Neuronal stem cell (in vitro differentiated cells): ENCODE measurements at regions not wholly inside any gene's neighbourhood (a gene's known extent, or its start where the extent isn't known, plus 50 kb on each side); places are given as distances from the start of the nearest gene placed in this dataset.
A peak's percentile ranks its signal among the peaks of the same experiment; 100 is the strongest.

ENCODE experiments used
- DNase-seq: peaks from one replicate; pipeline ENCODE4 v3.0.0-alpha.2; 2013; ENCODE audit warnings: low spot score
- H2AFZ ChIP-seq: one replicate; pipeline ENCODE4 v1.6.1; 2013; ENCODE audit warnings: mild to moderate bottlenecking, low read length, inconsistent platforms
- H2AK5ac ChIP-seq: 2 replicates; pipeline ENCODE4 v1.6.1; 2013; ENCODE audit warnings: low read depth, mild to moderate bottlenecking, inconsistent platforms, low read length, moderate library complexity, mixed read lengths
- H2BK120ac ChIP-seq: 2 replicates; pipeline ENCODE4 v1.6.1; 2013; ENCODE audit warnings: low read depth, mild to moderate bottlenecking, inconsistent platforms, low read length, moderate library complexity, mixed read lengths
- H2BK12ac ChIP-seq: one replicate; pipeline ENCODE4 v1.6.1; 2013; ENCODE audit warnings: low read length, inconsistent platforms
- H2BK15ac ChIP-seq: 2 replicates; pipeline ENCODE4 v1.6.1; 2013; ENCODE audit warnings: mild to moderate bottlenecking, low read length, inconsistent platforms, mixed read lengths
- H2BK5ac ChIP-seq: one replicate; pipeline ENCODE4 v1.6.1; 2013; ENCODE audit warnings: inconsistent platforms, mild to moderate bottlenecking, low read length, moderate library complexity
- H3K14ac ChIP-seq: one replicate; pipeline ENCODE4 v1.6.1; 2013; ENCODE audit warnings: low read length, inconsistent platforms
- H3K18ac ChIP-seq: 2 replicates; pipeline ENCODE4 v1.6.1; 2013; ENCODE audit warnings: low read length, inconsistent platforms
- H3K23ac ChIP-seq: 2 replicates; pipeline ENCODE4 v1.6.1; 2013; ENCODE audit warnings: low read depth, mild to moderate bottlenecking, mixed read lengths, low read length, inconsistent platforms; ENCODE audit not compliant: poor library complexity
- H3K27ac ChIP-seq: replicated peaks from 3 replicates; pipeline ENCODE4 v1.5.1; 2013; ENCODE audit warnings: low read length, inconsistent platforms
- H3K27me3 ChIP-seq, 3 experiments: 2 replicates each; pipeline ENCODE4 v1.6.1; 2013; ENCODE audit warnings: low read length in 3 of 3, mild to moderate bottlenecking in 2 of 3, inconsistent platforms in 1 of 3, low read depth in 1 of 3, mixed read lengths in 1 of 3, moderate library complexity in 1 of 3; ENCODE audit not compliant: control insufficient read depth in 3 of 3, insufficient read depth in 3 of 3
- H3K36me3 ChIP-seq, 2 donors: replicated peaks in 1 of 2; 2 replicates each; pipeline ENCODE4 v1.6.1; 2013; ENCODE audit warnings: low read length in 2 of 2; ENCODE audit not compliant: control insufficient read depth in 2 of 2, insufficient read depth in 2 of 2
- H3K4ac ChIP-seq: 2 replicates; pipeline ENCODE4 v1.6.1; 2013; ENCODE audit warnings: inconsistent platforms, mild to moderate bottlenecking, low read length, moderate library complexity
- H3K4me1 ChIP-seq, 2 donors: 1 replicate in 1 of 2; 2 replicates in 1 of 2; pipeline ENCODE4 v1.6.1; 2013; ENCODE audit warnings: low read length in 2 of 2, low read depth in 1 of 2; ENCODE audit not compliant: control insufficient read depth in 2 of 2, insufficient read depth in 1 of 2
- H3K4me2 ChIP-seq: one replicate; pipeline ENCODE4 v1.6.1; 2013; ENCODE audit warnings: mild to moderate bottlenecking, low read length, inconsistent platforms; ENCODE audit not compliant: insufficient read depth, poor library complexity, severe bottlenecking
- H3K4me3 ChIP-seq, 2 donors: 2 replicates each; pipeline ENCODE4 v1.5.1; 2013; ENCODE audit warnings: low read length in 2 of 2, mild to moderate bottlenecking in 2 of 2, inconsistent platforms in 1 of 2, moderate library complexity in 1 of 2
- H3K79me1 ChIP-seq: one replicate; pipeline ENCODE4 v1.6.1; 2013; ENCODE audit warnings: low read depth, mild to moderate bottlenecking, inconsistent platforms, low read length, moderate library complexity
- H3K9ac ChIP-seq: one replicate; pipeline ENCODE4 v1.6.1; 2013; ENCODE audit warnings: mild to moderate bottlenecking, low read depth, low read length, inconsistent platforms; ENCODE audit not compliant: poor library complexity
- H3K9me3 ChIP-seq, 2 donors: replicated peaks in 1 of 2; 2 replicates each; pipeline versions ENCODE3 to v1.6.1; 2013; ENCODE audit warnings: low read length in 2 of 2, mild to moderate bottlenecking in 2 of 2, inconsistent platforms in 1 of 2, low read depth in 1 of 2, mixed read lengths in 1 of 2, moderate library complexity in 1 of 2; ENCODE audit not compliant: control insufficient read depth in 2 of 2, insufficient read depth in 1 of 2
- H4K8ac ChIP-seq: one replicate; pipeline ENCODE4 v1.6.1; 2013; ENCODE audit warnings: low read depth, mild to moderate bottlenecking, inconsistent platforms, low read length, moderate library complexity
- H4K91ac ChIP-seq: one replicate; pipeline ENCODE4 v1.6.1; 2013; ENCODE audit warnings: low read length, low read depth, mild to moderate bottlenecking, inconsistent platforms; ENCODE audit not compliant: poor library complexity
- whole genome bisulfite sequencing, 2 donors: extraction: QIAGEN DNeasy Blood & Tissue Kit; methylation state at CpG; one replicate each; pipeline ENCODE4 v1.1.7; 2013; ENCODE audit warnings: missing lambda C conversion rate in 2 of 2, mixed read lengths in 1 of 2; ENCODE audit not compliant: insufficient read length in 2 of 2, insufficient replicate concordance in 1 of 2; ENCODE audit errors: extremely low coverage in 2 of 2; 5-methylcytosine and 5-hydroxymethylcytosine counted together

DNA sequence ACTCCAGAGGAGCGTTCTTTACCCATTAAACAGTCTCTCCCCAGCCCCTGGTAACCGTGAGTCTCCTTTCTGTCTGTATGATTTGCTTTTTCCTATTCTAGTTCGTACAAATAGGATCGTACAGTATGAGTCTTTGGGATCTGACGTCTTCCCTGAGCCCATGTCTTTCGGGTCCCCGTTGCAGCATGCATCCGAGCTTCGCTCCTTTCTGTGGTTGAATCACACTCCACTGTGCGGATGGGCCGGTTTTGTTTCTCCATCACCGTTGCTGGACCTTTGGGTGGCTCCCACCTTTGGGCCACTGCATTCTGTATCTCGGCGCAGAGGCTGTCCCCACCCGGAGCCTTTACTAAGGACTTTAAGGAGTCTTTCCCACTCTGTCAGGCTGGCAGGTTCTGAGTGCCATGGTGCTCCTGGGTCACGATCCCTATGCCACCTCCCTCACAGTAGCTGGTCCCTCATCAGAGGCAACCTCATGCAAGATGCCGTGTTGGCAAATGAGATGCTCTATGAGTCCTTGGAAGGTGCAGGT, 145.7 kb upstream of the COL5A1 start:
- Histone ChIP-seq H3K4ac (no peak overlapping the region), H2BK12ac (no peak overlapping the region), H2BK120ac (no peak overlapping the region), H3K4me2 (no peak overlapping the region), H3K14ac (peak overlapping the region; percentile 90), H2AK5ac (peak overlapping the region; percentile 57), H3K18ac (peak overlapping the region; percentile 2), H3K79me1 (no peaks in the 10 kb centered on the region), H3K36me3 (no peaks in the 10 kb centered on the region), H4K91ac (no peak overlapping the region), H3K4me1 (peaks cover 0 to 12% of the 10 kb centered on the region in 2 donors), H3K27me3 (peaks cover under 1 to 6% (median 5%) of the 10 kb centered on the region in 3 experiments), H2BK15ac (no peak overlapping the region), H3K9ac (no peak overlapping the region), H2AFZ (no peak overlapping the region), H2BK5ac (no peak overlapping the region), H3K4me3 (no peak overlapping the region), H3K9me3 (peaks cover 0 to 1% of the 10 kb centered on the region in 2 donors), H3K23ac (no peak overlapping the region), H4K8ac (no peak overlapping the region), H3K27ac (no peak overlapping the region)
- no CpG with 5 or more reads among the region's 17 CpGs for WGBS, 2 donors
- no peak for DNase-seq

DNA sequence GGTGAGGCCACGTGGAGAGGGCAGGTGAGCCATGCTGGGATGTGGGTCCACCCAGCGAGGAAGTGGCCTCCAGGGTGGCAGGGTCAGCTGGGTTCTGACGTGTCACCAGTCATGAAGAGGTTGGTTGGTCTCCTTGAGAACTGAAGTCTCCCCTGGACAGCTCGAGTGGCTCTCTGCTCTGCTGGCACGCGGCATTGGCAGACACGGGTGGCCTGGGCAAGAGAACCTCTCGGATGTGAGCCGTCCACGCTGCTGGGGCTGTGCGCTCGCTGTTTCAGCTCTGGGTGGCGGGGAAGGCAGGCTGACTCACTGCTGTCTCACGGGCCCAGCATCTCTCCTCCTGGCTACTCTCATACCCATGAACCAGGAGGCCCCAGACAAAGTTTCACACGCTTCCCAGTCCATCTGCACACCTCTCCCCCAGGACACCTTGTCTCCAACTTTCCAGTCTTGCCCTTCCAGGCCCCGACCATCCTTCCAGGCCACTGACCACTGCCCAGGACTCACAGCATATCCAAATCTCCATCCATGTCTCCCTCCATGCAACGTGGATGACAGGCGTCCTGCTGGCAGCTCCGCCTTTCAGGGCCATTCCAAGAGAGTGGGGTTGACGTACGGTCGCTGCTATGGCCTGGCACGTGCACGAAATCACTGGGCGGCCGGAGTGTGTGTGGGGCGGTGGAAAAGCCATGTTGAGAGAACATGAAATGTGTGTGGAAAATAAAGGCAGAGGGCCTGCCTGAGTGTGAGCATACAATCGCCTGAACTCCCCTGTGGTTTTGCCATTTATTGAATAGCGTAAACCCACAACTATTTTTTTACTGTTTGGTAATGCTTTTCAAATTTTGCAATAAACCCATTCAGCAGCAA, 145.0 kb upstream of the COL5A1 start:
- H2BK120ac ChIP-seq, result no peak overlapping the region
- H3K4me2 ChIP-seq, result no peak overlapping the region
- no peaks in the 10 kb centered on the region for H3K36me3 ChIP-seq
- WGBS, 2 donors, result no CpG with 5 or more reads among the region's 29 CpGs
- no peak overlapping the region for H2BK12ac ChIP-seq
- H3K27me3 ChIP-seq, result peaks cover 2 to 12% (median 3%) of the 10 kb centered on the region in 3 experiments
- H4K91ac ChIP-seq, result no peak overlapping the region
- H3K9me3 ChIP-seq, result peaks cover 2 to 4% of the 10 kb centered on the region in 2 donors
- H4K8ac ChIP-seq, result no peak overlapping the region
- no peak overlapping the region for H3K4me3 ChIP-seq
- DNase-seq, result no peak
- H3K4me1 ChIP-seq, result peaks cover 0 to 12% of the 10 kb centered on the region in 2 donors
- no peak overlapping the region for H2BK5ac ChIP-seq
- peak overlapping the region; percentile 53 for H3K23ac ChIP-seq
- peak overlapping the region; percentile 5 for H3K9ac ChIP-seq
- peak overlapping the region; percentile 2 for H3K18ac ChIP-seq
- no peak overlapping the region for H3K27ac ChIP-seq
- H3K14ac ChIP-seq, result peak overlapping the region; percentile 90
- peak overlapping the region; percentile 57 for H2AK5ac ChIP-seq
- H3K4ac ChIP-seq, result no peak overlapping the region
- peaks cover 2% of the 10 kb centered on the region for H3K79me1 ChIP-seq
- H2AFZ ChIP-seq, result no peak overlapping the region
- H2BK15ac ChIP-seq, result no peak overlapping the region

DNA sequence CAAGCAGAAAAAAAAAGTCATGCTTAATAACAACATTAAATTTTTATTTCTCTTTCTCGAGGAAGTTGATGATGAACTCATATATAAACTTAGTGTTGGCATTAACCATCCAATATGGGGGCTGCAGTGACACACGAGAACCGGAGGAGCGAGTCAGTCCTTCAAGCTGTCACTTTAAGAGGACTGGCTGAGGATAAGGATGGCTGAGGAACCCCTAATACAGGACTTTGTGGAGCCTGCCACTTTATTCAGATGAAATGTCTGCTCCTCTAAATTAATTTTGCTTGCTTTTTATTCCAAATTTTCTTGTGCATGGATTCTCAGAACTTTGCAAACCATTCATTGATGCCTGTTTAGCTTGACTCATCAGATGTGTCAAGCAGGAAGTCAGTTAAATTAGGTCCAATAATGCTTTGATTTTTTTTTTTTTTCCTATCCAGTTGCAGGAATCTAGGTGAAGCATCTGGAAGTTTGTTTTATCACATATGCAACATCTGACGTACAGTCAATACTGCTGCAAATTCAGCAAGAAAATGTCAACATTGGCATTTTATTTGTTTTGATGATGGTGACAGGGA, 144.2 kb upstream of the COL5A1 start:
- Histone ChIP-seq H3K9me3 (peaks cover 2 to 4% of the 10 kb centered on the region in 2 donors), H2AK5ac (no peak overlapping the region), H4K8ac (no peak overlapping the region), H2BK15ac (no peak overlapping the region), H3K79me1 (peaks cover 2% of the 10 kb centered on the region), H3K4me3 (no peak overlapping the region), H3K4ac (no peak overlapping the region), H2BK12ac (no peak overlapping the region), H3K36me3 (no peaks in the 10 kb centered on the region), H2BK5ac (no peak overlapping the region), H3K18ac (no peak overlapping the region), H3K4me1 (peaks cover 0 to 11% of the 10 kb centered on the region in 2 donors), H2AFZ (no peak overlapping the region), H4K91ac (no peak overlapping the region), H2BK120ac (no peak overlapping the region), H3K27ac (no peak overlapping the region), H3K4me2 (no peak overlapping the region), H3K23ac (no peak overlapping the region), H3K9ac (no peak overlapping the region), H3K27me3 (peaks cover under 1 to 12% (median 2%) of the 10 kb centered on the region in 3 experiments), H3K14ac (no peak overlapping the region)
- WGBS, 2 donors, result no CpG with 5 or more reads among the region's 5 CpGs
- DNase-seq, result no peak

DNA sequence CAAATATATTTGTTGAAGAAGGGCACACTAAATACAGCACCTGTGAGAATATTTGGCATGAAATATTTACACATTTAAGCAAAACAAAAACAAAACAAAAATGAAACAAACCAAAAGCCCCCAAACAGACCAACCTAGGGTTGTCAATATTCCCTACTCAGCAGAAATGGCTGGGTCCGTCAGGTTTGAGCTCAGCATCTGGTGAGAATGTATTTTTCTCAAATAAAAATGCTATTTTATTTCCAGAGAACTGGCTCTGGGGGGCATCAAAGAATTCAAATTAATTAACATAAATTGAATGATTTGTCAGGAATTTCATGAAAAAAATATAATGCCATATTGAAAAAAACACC, 142.8 kb upstream of the COL5A1 start:
- Histone ChIP-seq H3K79me1 (peaks cover 2% of the 10 kb centered on the region), H2AK5ac (no peak overlapping the region), H3K27ac (no peak overlapping the region), H2BK120ac (no peak overlapping the region), H3K36me3 (no peaks in the 10 kb centered on the region), H2AFZ (no peak overlapping the region), H4K91ac (no peak overlapping the region), H3K9ac (no peak overlapping the region), H3K4ac (no peak overlapping the region), H3K23ac (no peak overlapping the region), H3K9me3 (peaks cover 2 to 4% of the 10 kb centered on the region in 2 donors), H2BK12ac (no peak overlapping the region), H4K8ac (no peak overlapping the region), H3K27me3 (peaks cover 0 to 12% (median 2%) of the 10 kb centered on the region in 3 experiments), H3K4me2 (no peak overlapping the region), H3K4me1 (peaks cover 0 to 6% of the 10 kb centered on the region in 2 donors), H2BK5ac (no peak overlapping the region), H3K14ac (no peak overlapping the region), H2BK15ac (no peak overlapping the region), H3K18ac (no peak overlapping the region), H3K4me3 (no peak overlapping the region)
- WGBS, 2 donors, result no CpG with 5 or more reads among the region's 1 CpG
- no peak for DNase-seq
